HCT116 (cell line): ENCODE measurements at regions not wholly inside any gene's neighbourhood (a gene's known extent, or its start where the extent isn't known, plus 50 kb on each side); places are given as distances from the start of the nearest gene placed in this dataset.

Experiments
- ATAC-seq: fragments of 200-7000 bp; cut with Tn5 transposase; 2 replicates; pipeline ENCODE4 v1.9.1; 2020; ENCODE audit warnings: mild to moderate bottlenecking, moderate library complexity
- BruUV-seq: library from RNA; stranded (reverse); fragments of 400-500 nt; replicated peaks from 2 replicates; lab custom pipeline; 2021; lab: Mats Ljungman, UMichigan
- CTCF ChIA-PET: fragments of 300-600 bp; sonication (Branson Sonifier 250); formaldehyde crosslinking; loops from one replicate; lab custom pipeline; 2021; ENCODE audit warnings: antibody characterized with exemption; lab: Charles Lee
- POLR2A ChIA-PET: fragments of 300-600, 350-600 bp; sonication (Branson Sonifier 250); formaldehyde crosslinking; loops from one replicate; lab custom pipeline; 2021; ENCODE audit warnings: antibody characterized with exemption; lab: Charles Lee
- RAD21 ChIA-PET, 2 experiments: fragments of 300-600 bp; sonication (Branson Sonifier 250); formaldehyde crosslinking; loops; one replicate each; lab custom pipeline; 2023; ENCODE audit warnings: low total read pairs in 2 of 2; ENCODE audit not compliant: uncharacterized antibody in 2 of 2, unreplicated experiment in 2 of 2, low non-redundant PET in 1 of 2; lab: Charles Lee
- DNase-seq: peaks from one replicate; pipeline ENCODE4 v3.0.0-alpha.2; 2010; ENCODE audit warnings: low read depth, low spot score
- H2AFZ ChIP-seq: fragments of 200-600 bp; shearing (Covaris generic), sonication (generic); 2 replicates; pipeline ENCODE4 v1.6.1; 2017; ENCODE audit warnings: low read depth, mixed run types, mixed read lengths, antibody characterized with exemption, low read length; ENCODE audit not compliant: poor library complexity, severe bottlenecking
- H3K27ac ChIP-seq: 2 replicates; pipeline ENCODE4 v1.5.1; 2012; ENCODE audit warnings: low read depth, low read length
- H3K27me3 ChIP-seq: fragments of 200-600 bp; sonication (generic); 2 replicates; pipeline ENCODE4 v1.6.1; 2016; ENCODE audit warnings: mixed run types, low read length, mixed read lengths; ENCODE audit not compliant: insufficient read depth
- H3K36me3 ChIP-seq, 2 experiments: fragments of 200-500 bp in 1 of 2; fragments of 200-600 bp in 1 of 2; sonication (Bioruptor generic) in 1 of 2; sonication (generic) in 1 of 2; 2 replicates each; pipeline versions ENCODE4 v1.5.1 to v1.6.1; 2014 to 2016; ENCODE audit warnings: low read length in 2 of 2, inconsistent platforms in 1 of 2, mixed read lengths in 1 of 2, mixed run types in 1 of 2; ENCODE audit not compliant: insufficient read depth in 2 of 2, control insufficient read depth in 1 of 2
- H3K4me1 ChIP-seq, 2 experiments: fragments of 200-600 bp in 1 of 2; sonication (generic) in 1 of 2; 2 replicates each; pipeline versions ENCODE4 v1.5.1 to v1.6.1; 2012 to 2017; ENCODE audit warnings: low read length in 2 of 2, inconsistent platforms in 1 of 2, mild to moderate bottlenecking in 1 of 2, mixed read lengths in 1 of 2, mixed run types in 1 of 2, moderate library complexity in 1 of 2; ENCODE audit not compliant: insufficient read depth in 2 of 2, control insufficient read depth in 1 of 2
- H3K4me2 ChIP-seq: fragments of 200-600 bp; sonication (generic); 2 replicates; pipeline ENCODE4 v1.6.1; 2017; ENCODE audit warnings: mixed run types, low read length, mixed read lengths
- H3K4me3 ChIP-seq, 2 experiments: fragments of 200-600 bp in 1 of 2; sonication (generic) in 1 of 2; replicated peaks in 1 of 2; 2 replicates each; pipeline ENCODE4 v1.5.1; 2011 to 2016; ENCODE audit warnings: low read length in 2 of 2, control low read depth in 1 of 2, low read depth in 1 of 2, mild to moderate bottlenecking in 1 of 2, mixed read lengths in 1 of 2, mixed run types in 1 of 2
- H3K79me2 ChIP-seq: fragments of 200-600 bp; sonication (generic); 2 replicates; pipeline ENCODE4 v1.6.1; 2017; ENCODE audit warnings: mild to moderate bottlenecking, mixed run types, low read length, moderate library complexity, mixed read lengths; ENCODE audit not compliant: insufficient read depth
- H3K9ac ChIP-seq: fragments of 200-600 bp; sonication (generic); 2 replicates; pipeline ENCODE4 v1.6.1; 2016; ENCODE audit warnings: low read length, mixed read lengths
- H3K9me2 ChIP-seq: fragments of 200-600 bp; sonication (generic), shearing (Covaris generic); 2 replicates; pipeline ENCODE4 v1.6.1; 2017; ENCODE audit warnings: mixed run types, mild to moderate bottlenecking, moderate library complexity; ENCODE audit not compliant: insufficient read depth
- H3K9me3 ChIP-seq, 2 experiments: fragments of 200-500 bp in 1 of 2; fragments of 200-600 bp in 1 of 2; sonication (Bioruptor generic) in 1 of 2; sonication (generic) in 1 of 2; 2 replicates each; pipeline ENCODE4 v1.6.1; 2014 to 2017; ENCODE audit warnings: low read length in 2 of 2, mixed read lengths in 2 of 2, inconsistent platforms in 1 of 2, low read depth in 1 of 2, mild to moderate bottlenecking in 1 of 2, mixed run types in 1 of 2, moderate library complexity in 1 of 2; ENCODE audit not compliant: control insufficient read depth in 1 of 2, insufficient read depth in 1 of 2
- H4K20me1 ChIP-seq: fragments of 200-600 bp; sonication (generic), shearing (Covaris generic); 2 replicates; pipeline ENCODE4 v1.6.1; 2017; ENCODE audit warnings: mixed run types, mild to moderate bottlenecking, moderate library complexity; ENCODE audit not compliant: insufficient read depth
- CBX3 ChIP-seq: IDR thresholded peaks from 2 replicates; pipeline ENCODE4 v1.6.1; 2012; ENCODE audit warnings: low read depth
- EZH2 ChIP-seq: fragments of 200-600 bp; sonication (generic); IDR thresholded peaks from 2 replicates; pipeline ENCODE4 v1.6.1; 2017; ENCODE audit warnings: antibody characterized with exemption, mixed run types
- EZH2phosphoT487 ChIP-seq: fragments of 200-600 bp; IDR thresholded peaks from 2 replicates; pipeline ENCODE4 v1.6.1; 2018; ENCODE audit warnings: antibody characterized with exemption, borderline replicate concordance
- FOSL1 ChIP-seq: IDR thresholded peaks from 2 replicates; pipeline ENCODE4 v1.6.1; 2012; ENCODE audit warnings: low read depth
- JUND ChIP-seq: IDR thresholded peaks from 2 replicates; pipeline ENCODE4 v1.6.1; 2012
- POLR2A ChIP-seq: IDR thresholded peaks from 2 replicates; pipeline ENCODE4 v1.7.0; 2011; ENCODE audit warnings: borderline replicate concordance; ENCODE audit not compliant: insufficient read depth, insufficient read length; ENCODE audit errors: extremely low read depth
- POLR2AphosphoS5 ChIP-seq: IDR thresholded peaks from 2 replicates; pipeline ENCODE4 v1.6.1; 2011; ENCODE audit warnings: mild to moderate bottlenecking, low read depth, low read length, moderate library complexity
- RAD21 ChIP-seq: IDR thresholded peaks from 2 replicates; pipeline ENCODE4 v1.6.1; 2012; ENCODE audit warnings: low read depth, mild to moderate bottlenecking
- SIN3A ChIP-seq: IDR thresholded peaks from 2 replicates; pipeline ENCODE4 v1.6.1; 2012; ENCODE audit warnings: low read depth
- SP1 ChIP-seq: IDR thresholded peaks from 2 replicates; pipeline ENCODE4 v1.6.1; 2012; ENCODE audit warnings: low read depth
- SRF ChIP-seq: IDR thresholded peaks from 2 replicates; pipeline ENCODE4 v1.6.1; 2012; ENCODE audit warnings: low read depth
- TCF7L2 ChIP-seq: IDR thresholded peaks from 2 replicates; pipeline ENCODE4 v1.7.0; 2011; ENCODE audit warnings: borderline replicate concordance, inconsistent platforms; ENCODE audit not compliant: insufficient read depth, insufficient read length; ENCODE audit errors: extremely low read depth
- YY1 ChIP-seq: IDR thresholded peaks from 2 replicates; pipeline ENCODE4 v1.6.1; 2011; ENCODE audit warnings: low read length, low read depth, moderate library complexity, mild to moderate bottlenecking; ENCODE audit not compliant: insufficient replicate concordance; ENCODE audit errors: extremely low read depth
- intact Hi-C: fragments of 100-400 bp; cut with micrococcal nuclease; formaldehyde crosslinking; loops from 2 replicates; pipeline ENCODE4 v1.10.0; 2022
- TF ChIP-seq, protein P1 (sequence below): IDR thresholded peaks from 2 replicates; pipeline ENCODE4 v1.6.1; 2012
- TF ChIP-seq, protein P2 (sequence below): IDR thresholded peaks from 2 replicates; pipeline ENCODE4 v1.6.1; 2012; ENCODE audit warnings: low read depth
- TF ChIP-seq, protein P3 (sequence below): IDR thresholded peaks from 2 replicates; pipeline ENCODE4 v1.6.1; 2012

DNA sequence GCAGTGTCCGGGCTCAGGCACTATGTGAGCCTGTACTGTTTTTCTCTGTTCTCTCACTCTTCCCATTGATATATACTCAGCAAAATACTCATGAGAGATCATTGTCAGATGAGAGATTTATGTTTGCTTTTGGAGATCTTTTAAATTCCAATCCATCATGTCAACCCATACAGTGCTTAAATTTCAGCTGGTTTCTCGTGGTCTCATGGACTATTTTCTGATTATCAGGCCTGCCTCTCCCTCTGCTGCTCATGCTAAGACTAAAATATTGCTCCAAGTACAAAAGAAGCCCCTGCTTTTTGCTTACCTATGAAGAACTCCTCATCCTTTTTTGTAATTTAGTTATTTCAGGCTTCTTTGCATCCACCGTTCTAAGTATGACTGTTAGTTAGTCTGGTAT lies 547.2 kb downstream of the KCNJ2 start:
- H3K79me2 ChIP-seq = no peaks in the 10 kb centered on the region
- H3K27ac ChIP-seq = no peak overlapping the region
- H3K9me2 ChIP-seq = no peaks in the 10 kb centered on the region
- RAD21 ChIA-PET = no interaction called here
- H3K4me3 ChIP-seq = no peak overlapping the region
- no peaks in the 10 kb centered on the region for H3K27me3 ChIP-seq
- no peak overlapping the region for H2AFZ ChIP-seq
- BruUV-seq = no TSS peak
- H3K9me3 ChIP-seq = no peaks in the 10 kb centered on the region
- H3K36me3 ChIP-seq = no peaks in the 10 kb centered on the region
- H3K9ac ChIP-seq = no peak overlapping the region
- no peaks in the 10 kb centered on the region for H3K4me1 ChIP-seq
- CTCF ChIA-PET = no interaction called here
- intact Hi-C loops = no loop called here
- no peak for ATAC-seq
- H4K20me1 ChIP-seq = no peaks in the 10 kb centered on the region
- no peak for DNase-seq
- POLR2A ChIA-PET = interaction anchor here (0.7 kb wide), 1 partner anchor 14 kb away, joined by 3 read pairs; no protein-coding TSS in a partner anchor
- TF ChIP-seq YY1 = no peak
- TF ChIP-seq POLR2A = no peak
- no peak for TF ChIP-seq POLR2AphosphoS5
- TF ChIP-seq, protein P1, sequence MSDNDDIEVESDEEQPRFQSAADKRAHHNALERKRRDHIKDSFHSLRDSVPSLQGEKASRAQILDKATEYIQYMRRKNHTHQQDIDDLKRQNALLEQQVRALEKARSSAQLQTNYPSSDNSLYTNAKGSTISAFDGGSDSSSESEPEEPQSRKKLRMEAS = no peak
- no peak for TF ChIP-seq RAD21
- no peak for TF ChIP-seq TCF7L2
- TF ChIP-seq CBX3 = no peak
- no peak for TF ChIP-seq SIN3A
- no peak for TF ChIP-seq EZH2
- TF ChIP-seq SP1 = no peak
- TF ChIP-seq FOSL1 = no peak
- no peak overlapping the region for H3K4me2 ChIP-seq

DNA sequence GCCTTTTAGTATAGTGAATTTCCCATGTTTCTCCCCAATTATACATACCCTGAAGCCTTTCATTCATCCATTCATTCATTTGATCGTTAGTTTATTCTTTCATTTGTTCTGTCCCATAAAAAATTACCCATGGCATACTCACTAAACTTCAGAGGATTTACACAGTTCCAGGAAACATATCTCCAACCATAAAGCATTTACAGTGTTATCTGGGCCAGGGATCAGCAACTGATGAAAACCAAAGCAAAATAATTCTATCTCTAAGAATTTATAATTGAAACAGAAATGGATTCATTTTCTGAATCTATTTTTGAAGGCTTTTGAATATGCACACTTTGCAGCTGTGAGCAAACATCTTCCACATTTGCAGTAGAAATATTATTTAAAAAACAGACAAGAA lies 547.7 kb downstream of the KCNJ2 start:
- Histone ChIP-seq H3K9me2 (no peaks in the 10 kb centered on the region), H3K27ac (no peak overlapping the region), H2AFZ (no peak overlapping the region), H3K4me3 (no peak overlapping the region), H4K20me1 (no peaks in the 10 kb centered on the region), H3K36me3 (no peaks in the 10 kb centered on the region), H3K9me3 (no peaks in the 10 kb centered on the region), H3K9ac (no peak overlapping the region), H3K4me1 (no peaks in the 10 kb centered on the region), H3K27me3 (no peaks in the 10 kb centered on the region), H3K79me2 (no peaks in the 10 kb centered on the region), H3K4me2 (no peak overlapping the region)
- BruUV-seq = no TSS peak
- CTCF ChIA-PET = no interaction called here
- DNase-seq = no peak
- no peak for ATAC-seq
- POLR2A ChIA-PET = no interaction called here
- TF ChIP-seq YY1 (no peak), SIN3A (no peak), JUND (no peak), SP1 (no peak), EZH2phosphoT487 (no peak), POLR2AphosphoS5 (no peak), POLR2A (no peak), SRF (no peak)
- TF ChIP-seq, protein P1 = no peak
- TF ChIP-seq, protein P2, sequence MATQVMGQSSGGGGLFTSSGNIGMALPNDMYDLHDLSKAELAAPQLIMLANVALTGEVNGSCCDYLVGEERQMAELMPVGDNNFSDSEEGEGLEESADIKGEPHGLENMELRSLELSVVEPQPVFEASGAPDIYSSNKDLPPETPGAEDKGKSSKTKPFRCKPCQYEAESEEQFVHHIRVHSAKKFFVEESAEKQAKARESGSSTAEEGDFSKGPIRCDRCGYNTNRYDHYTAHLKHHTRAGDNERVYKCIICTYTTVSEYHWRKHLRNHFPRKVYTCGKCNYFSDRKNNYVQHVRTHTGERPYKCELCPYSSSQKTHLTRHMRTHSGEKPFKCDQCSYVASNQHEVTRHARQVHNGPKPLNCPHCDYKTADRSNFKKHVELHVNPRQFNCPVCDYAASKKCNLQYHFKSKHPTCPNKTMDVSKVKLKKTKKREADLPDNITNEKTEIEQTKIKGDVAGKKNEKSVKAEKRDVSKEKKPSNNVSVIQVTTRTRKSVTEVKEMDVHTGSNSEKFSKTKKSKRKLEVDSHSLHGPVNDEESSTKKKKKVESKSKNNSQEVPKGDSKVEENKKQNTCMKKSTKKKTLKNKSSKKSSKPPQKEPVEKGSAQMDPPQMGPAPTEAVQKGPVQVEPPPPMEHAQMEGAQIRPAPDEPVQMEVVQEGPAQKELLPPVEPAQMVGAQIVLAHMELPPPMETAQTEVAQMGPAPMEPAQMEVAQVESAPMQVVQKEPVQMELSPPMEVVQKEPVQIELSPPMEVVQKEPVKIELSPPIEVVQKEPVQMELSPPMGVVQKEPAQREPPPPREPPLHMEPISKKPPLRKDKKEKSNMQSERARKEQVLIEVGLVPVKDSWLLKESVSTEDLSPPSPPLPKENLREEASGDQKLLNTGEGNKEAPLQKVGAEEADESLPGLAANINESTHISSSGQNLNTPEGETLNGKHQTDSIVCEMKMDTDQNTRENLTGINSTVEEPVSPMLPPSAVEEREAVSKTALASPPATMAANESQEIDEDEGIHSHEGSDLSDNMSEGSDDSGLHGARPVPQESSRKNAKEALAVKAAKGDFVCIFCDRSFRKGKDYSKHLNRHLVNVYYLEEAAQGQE = no peak
- TF ChIP-seq, protein P3, sequence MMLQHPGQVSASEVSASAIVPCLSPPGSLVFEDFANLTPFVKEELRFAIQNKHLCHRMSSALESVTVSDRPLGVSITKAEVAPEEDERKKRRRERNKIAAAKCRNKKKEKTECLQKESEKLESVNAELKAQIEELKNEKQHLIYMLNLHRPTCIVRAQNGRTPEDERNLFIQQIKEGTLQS = no peak
- RAD21 ChIA-PET = no interaction called here
- intact Hi-C loops = no loop called here
